ENCODE measurements at regions not wholly inside any gene's neighbourhood (a gene's known extent, or its start where the extent isn't known, plus 50 kb on each side); places are given as distances from the start of the nearest gene placed in this dataset.
A peak's percentile ranks its signal among the peaks of the same experiment; 100 is the strongest.

- Histone ChIP-seq H3K79me2 (ENCODE audit: low read depth) (no peaks in the 10 kb centered on the region), H4K20me1 (ENCODE audit: low read depth) (no peaks in the 10 kb centered on the region), H3K4me2 (no peak overlapping the region), H3K9ac (no peak overlapping the region), H2AFZ (replicated peaks) (no peak overlapping the region), H3F3A (ENCODE audit: low read depth) (no peaks in the 10 kb centered on the region), H3K9me3 (ENCODE audit: low read depth) (no peaks in the 10 kb centered on the region), H3K27me3 (no peaks in the 10 kb centered on the region), H3K4me3 (no peak overlapping the region), H3K36me3 (no peaks in the 10 kb centered on the region), H3K4me1 (no peaks in the 10 kb centered on the region), H3K27ac (no peak overlapping the region)
- Mint-ChIP-seq H3K4me3 (no peak overlapping the region), H3K4me1 (no peaks in the 10 kb centered on the region), H3K9me3 (no peaks in the 10 kb centered on the region), H3K27me3 (ENCODE audit: insufficient read depth, low read depth) (no peaks in the 10 kb centered on the region), H3K27ac (no peak overlapping the region), H3K36me3 (no peaks in the 10 kb centered on the region)
- DNase-seq (ENCODE audit: low spot score), result peak; percentile 50
- TF ChIP-seq EZH2 (IDR thresholded peaks at IDR 0.05), result no peak
- TF ChIP-seq EZH2phosphoT487 (IDR thresholded peaks at IDR 0.05), result no peak
- TF ChIP-seq, protein P1, sequence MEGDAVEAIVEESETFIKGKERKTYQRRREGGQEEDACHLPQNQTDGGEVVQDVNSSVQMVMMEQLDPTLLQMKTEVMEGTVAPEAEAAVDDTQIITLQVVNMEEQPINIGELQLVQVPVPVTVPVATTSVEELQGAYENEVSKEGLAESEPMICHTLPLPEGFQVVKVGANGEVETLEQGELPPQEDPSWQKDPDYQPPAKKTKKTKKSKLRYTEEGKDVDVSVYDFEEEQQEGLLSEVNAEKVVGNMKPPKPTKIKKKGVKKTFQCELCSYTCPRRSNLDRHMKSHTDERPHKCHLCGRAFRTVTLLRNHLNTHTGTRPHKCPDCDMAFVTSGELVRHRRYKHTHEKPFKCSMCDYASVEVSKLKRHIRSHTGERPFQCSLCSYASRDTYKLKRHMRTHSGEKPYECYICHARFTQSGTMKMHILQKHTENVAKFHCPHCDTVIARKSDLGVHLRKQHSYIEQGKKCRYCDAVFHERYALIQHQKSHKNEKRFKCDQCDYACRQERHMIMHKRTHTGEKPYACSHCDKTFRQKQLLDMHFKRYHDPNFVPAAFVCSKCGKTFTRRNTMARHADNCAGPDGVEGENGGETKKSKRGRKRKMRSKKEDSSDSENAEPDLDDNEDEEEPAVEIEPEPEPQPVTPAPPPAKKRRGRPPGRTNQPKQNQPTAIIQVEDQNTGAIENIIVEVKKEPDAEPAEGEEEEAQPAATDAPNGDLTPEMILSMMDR (IDR thresholded peaks at IDR 0.05), result no peak
Observed at GRCh38 chr3:116579840-116580239, 129.7 kb upstream of the TUSC7 start.

DNA sequence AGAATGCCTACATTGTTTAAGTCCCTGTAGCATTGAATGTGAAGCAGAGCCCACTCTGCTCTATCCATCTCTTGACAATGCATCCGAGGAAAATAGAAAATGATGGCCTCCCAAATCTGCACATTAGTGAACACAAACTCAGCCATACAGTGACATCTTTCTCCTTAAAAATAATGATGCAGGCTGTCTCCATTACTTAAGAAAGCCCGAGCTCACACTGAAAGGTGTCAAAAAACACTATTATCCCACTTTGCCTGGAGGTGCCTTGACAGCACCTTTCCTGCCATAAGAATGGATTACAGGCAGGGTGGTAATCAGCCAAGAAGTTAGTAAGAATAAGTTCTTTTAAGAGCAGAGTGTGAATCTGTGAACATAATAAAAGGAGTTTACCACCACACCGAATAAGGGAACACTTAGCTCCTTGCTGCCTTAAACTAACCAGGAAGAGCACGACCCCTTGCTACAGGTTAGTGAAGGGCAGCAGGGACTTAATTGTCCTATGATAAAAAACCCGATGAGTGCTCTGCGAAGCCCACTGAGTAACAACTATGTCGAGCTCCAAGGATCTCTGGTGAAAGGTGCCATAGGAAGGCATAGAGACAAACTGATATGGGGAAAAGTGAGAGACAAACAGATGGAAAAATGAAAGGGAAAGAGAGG, 123.2 kb upstream of the TUSC7 start:
- Histone ChIP-seq H3K4me3 (no peak overlapping the region), H3K79me2 (ENCODE audit: low read depth) (no peaks in the 10 kb centered on the region), H4K20me1 (ENCODE audit: low read depth) (no peaks in the 10 kb centered on the region), H3K9ac (no peak overlapping the region), H3K4me2 (no peak overlapping the region), H2AFZ (replicated peaks) (no peak overlapping the region), H3K27ac (no peak overlapping the region), H3K4me1 (no peaks in the 10 kb centered on the region), H3K9me3 (ENCODE audit: low read depth) (no peaks in the 10 kb centered on the region), H3K27me3 (no peaks in the 10 kb centered on the region), H3F3A (ENCODE audit: low read depth) (no peaks in the 10 kb centered on the region), H3K36me3 (no peaks in the 10 kb centered on the region)
- no peak overlapping the region for H3K27ac Mint-ChIP-seq
- DNase-seq (ENCODE audit: low spot score), result peak; percentile 14
- no peak overlapping the region for H3K4me3 Mint-ChIP-seq
- no peaks in the 10 kb centered on the region for H3K36me3 Mint-ChIP-seq
- H3K27me3 Mint-ChIP-seq (ENCODE audit: insufficient read depth, low read depth), result peaks cover 3% of the 10 kb centered on the region
- H3K9me3 Mint-ChIP-seq, result no peaks in the 10 kb centered on the region
- H3K4me1 Mint-ChIP-seq, result peaks cover 6% of the 10 kb centered on the region
- no peak for TF ChIP-seq EZH2phosphoT487 (IDR thresholded peaks at IDR 0.05)
- no peak for TF ChIP-seq EZH2 (IDR thresholded peaks at IDR 0.05)
- TF ChIP-seq, protein P1 (IDR thresholded peaks at IDR 0.05), result peak; percentile 27

DNA sequence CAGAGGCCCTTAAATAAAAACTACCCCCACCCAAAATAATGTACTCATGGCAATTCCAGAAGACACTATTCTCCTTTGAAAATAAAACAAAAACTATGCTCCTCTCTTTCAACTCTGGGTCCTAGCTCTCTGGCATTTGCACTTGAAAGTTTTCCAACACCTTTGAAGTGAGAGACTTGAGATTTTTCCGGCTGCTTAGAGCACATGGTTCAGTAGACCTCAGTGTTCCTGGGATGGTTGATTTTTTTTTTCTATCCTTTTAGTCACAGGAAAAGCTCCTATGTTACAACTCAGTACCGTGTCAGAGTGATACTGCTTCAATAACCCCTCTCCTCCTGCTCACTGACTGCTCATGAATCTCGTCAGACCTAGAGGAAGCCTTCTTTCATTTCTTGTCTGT, 118.3 kb upstream of the TUSC7 start:
- no peaks in the 10 kb centered on the region for H3K9me3 Mint-ChIP-seq
- H3K4me3 Mint-ChIP-seq, result no peak overlapping the region
- Histone ChIP-seq H3K9me3 (ENCODE audit: low read depth) (no peaks in the 10 kb centered on the region), H3K4me2 (no peak overlapping the region), H4K20me1 (ENCODE audit: low read depth) (no peaks in the 10 kb centered on the region), H3K27ac (no peak overlapping the region), H3F3A (ENCODE audit: low read depth) (no peaks in the 10 kb centered on the region), H3K27me3 (no peaks in the 10 kb centered on the region), H3K4me3 (no peak overlapping the region), H3K79me2 (ENCODE audit: low read depth) (no peaks in the 10 kb centered on the region), H3K36me3 (no peaks in the 10 kb centered on the region), H2AFZ (replicated peaks) (no peak overlapping the region), H3K9ac (no peak overlapping the region), H3K4me1 (no peaks in the 10 kb centered on the region)
- no peaks in the 10 kb centered on the region for H3K36me3 Mint-ChIP-seq
- no peak overlapping the region for H3K27ac Mint-ChIP-seq
- H3K4me1 Mint-ChIP-seq, result peaks cover 7% of the 10 kb centered on the region
- no peak for TF ChIP-seq EZH2phosphoT487 (IDR thresholded peaks at IDR 0.05)
- TF ChIP-seq, protein P1 (IDR thresholded peaks at IDR 0.05), result no peak
- TF ChIP-seq EZH2 (IDR thresholded peaks at IDR 0.05), result no peak
- peaks cover 3% of the 10 kb centered on the region for H3K27me3 Mint-ChIP-seq (ENCODE audit: insufficient read depth, low read depth)
- no peak for DNase-seq (ENCODE audit: low spot score)
